ENCODE measurements at regions not wholly inside any gene's neighbourhood (a gene's known extent, or its start where the extent isn't known, plus 50 kb on each side); places are given as distances from the start of the nearest gene placed in this dataset.

DNA sequence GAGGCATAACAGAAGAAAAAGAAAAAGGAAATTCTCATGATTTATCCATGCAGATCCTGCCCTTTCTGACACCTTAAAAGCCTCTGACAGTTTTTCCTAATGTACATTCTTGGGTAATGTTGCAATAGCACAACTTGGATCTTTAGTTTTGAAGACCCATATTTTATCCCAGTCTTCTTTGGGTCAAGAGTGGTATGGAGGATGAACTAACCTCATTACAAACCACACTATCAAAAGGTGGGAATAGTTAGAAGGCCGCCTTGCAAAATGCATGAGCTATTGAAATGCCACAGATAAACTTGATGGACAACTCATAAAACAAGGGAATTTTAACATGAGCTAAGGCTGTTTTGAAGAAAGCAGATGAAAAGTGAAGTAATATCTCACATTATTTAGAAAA lies 1479.8 kb upstream of the ACVR2A start:
- Histone ChIP-seq H3K4me3 (ENCODE audit: control extremely low read depth in 1 of 5, extremely low read depth in 1 of 5, insufficient read depth in 1 of 5, low read depth in 2 of 5, low read length in 4 of 5) (no peak overlapping the region), H3K27ac (ENCODE audit: low read length in 2 of 2) (no peak overlapping the region), H3K27me3 (replicated peaks in 1 of 4; ENCODE audit: control extremely low read depth in 1 of 4, control insufficient read depth in 3 of 4, insufficient read depth in 4 of 4, low read length in 3 of 4) (no peaks in the 10 kb centered on the region), H3K36me3 (replicated peaks in 1 of 2; ENCODE audit: control extremely low read depth in 1 of 2, control insufficient read depth in 1 of 2, extremely low read depth in 1 of 2, insufficient read depth in 2 of 2, low read length in 1 of 2) (no peaks in the 10 kb centered on the region), H3K79me2 (ENCODE audit: control insufficient read depth, insufficient read depth, low read length) (no peaks in the 10 kb centered on the region), H3K4me2 (replicated peaks; ENCODE audit: low read depth, low read length, poor library complexity, severe bottlenecking) (no peak overlapping the region), H3K4me1 (ENCODE audit: control insufficient read depth in 2 of 2, insufficient read depth in 2 of 2, low read length in 2 of 2) (no peaks in the 10 kb centered on the region), H3K9me3 (ENCODE audit: control extremely low read depth in 1 of 3, control insufficient read depth in 2 of 3, insufficient read depth in 1 of 3, low read length in 2 of 3) (no peaks in the 10 kb centered on the region), H2AFZ (ENCODE audit: insufficient read depth, low read depth, low read length, poor library complexity, severe bottlenecking) (no peak overlapping the region), H3K9ac (ENCODE audit: low read length) (no peak overlapping the region), H4K20me1 (ENCODE audit: control insufficient read depth, insufficient read depth, low read length, poor library complexity, severe bottlenecking) (no peaks in the 10 kb centered on the region)
- H3K4me1 Mint-ChIP-seq, result no peaks in the 10 kb centered on the region
- H3K27me3 Mint-ChIP-seq, result no peaks in the 10 kb centered on the region
- WGBS (ENCODE audit: insufficient coverage), result no CpG with 5 or more reads among the region's 1 CpG
- TF ChIP-seq EZH2 (IDR thresholded peaks at IDR 0.05; ENCODE audit: borderline replicate concordance, insufficient read depth, low read depth, low read length, poor library complexity, severe bottlenecking), result no peak
- TF ChIP-seq, protein P1, sequence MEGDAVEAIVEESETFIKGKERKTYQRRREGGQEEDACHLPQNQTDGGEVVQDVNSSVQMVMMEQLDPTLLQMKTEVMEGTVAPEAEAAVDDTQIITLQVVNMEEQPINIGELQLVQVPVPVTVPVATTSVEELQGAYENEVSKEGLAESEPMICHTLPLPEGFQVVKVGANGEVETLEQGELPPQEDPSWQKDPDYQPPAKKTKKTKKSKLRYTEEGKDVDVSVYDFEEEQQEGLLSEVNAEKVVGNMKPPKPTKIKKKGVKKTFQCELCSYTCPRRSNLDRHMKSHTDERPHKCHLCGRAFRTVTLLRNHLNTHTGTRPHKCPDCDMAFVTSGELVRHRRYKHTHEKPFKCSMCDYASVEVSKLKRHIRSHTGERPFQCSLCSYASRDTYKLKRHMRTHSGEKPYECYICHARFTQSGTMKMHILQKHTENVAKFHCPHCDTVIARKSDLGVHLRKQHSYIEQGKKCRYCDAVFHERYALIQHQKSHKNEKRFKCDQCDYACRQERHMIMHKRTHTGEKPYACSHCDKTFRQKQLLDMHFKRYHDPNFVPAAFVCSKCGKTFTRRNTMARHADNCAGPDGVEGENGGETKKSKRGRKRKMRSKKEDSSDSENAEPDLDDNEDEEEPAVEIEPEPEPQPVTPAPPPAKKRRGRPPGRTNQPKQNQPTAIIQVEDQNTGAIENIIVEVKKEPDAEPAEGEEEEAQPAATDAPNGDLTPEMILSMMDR (IDR thresholded peaks at IDR 0.05), result no peak
- DNase-seq, result no peak
- intact Hi-C loops (cut with micrococcal nuclease), result no loop called here
- POLR2A ChIA-PET, result no interaction called here
- CTCF ChIA-PET, result no interaction called here
- ATAC-seq (ENCODE audit: low read depth), result no peak
- no peaks in the 10 kb centered on the region for H3K9me3 Mint-ChIP-seq (ENCODE audit: insufficient read depth)
- no peak overlapping the region for H3K27ac Mint-ChIP-seq
- H3K4me3 Mint-ChIP-seq, result no peak overlapping the region

DNA sequence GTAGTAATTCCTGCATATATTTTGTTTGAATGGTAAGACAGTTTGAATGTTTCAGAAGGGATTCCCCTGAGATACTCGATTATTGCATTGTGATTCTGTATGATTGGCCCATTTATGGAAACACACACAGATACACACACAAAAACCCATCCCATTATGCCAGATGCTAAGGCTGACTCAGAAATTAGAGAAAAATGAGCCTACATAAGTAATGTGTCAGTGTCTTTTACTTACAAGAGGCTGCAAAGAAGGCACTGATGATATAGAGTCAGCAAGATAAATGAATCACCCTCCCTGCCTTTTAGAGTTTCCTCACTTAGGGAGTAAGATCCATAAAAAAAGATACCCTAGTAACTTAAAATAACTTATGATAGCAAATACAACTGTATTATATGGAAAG lies 1481.1 kb upstream of the ACVR2A start:
- H3K36me3 ChIP-seq (replicated peaks in 1 of 2; ENCODE audit: control extremely low read depth in 1 of 2, control insufficient read depth in 1 of 2, extremely low read depth in 1 of 2, insufficient read depth in 2 of 2, low read length in 1 of 2), result no peaks in the 10 kb centered on the region
- H3K27me3 ChIP-seq (replicated peaks in 1 of 4; ENCODE audit: control extremely low read depth in 1 of 4, control insufficient read depth in 3 of 4, insufficient read depth in 4 of 4, low read length in 3 of 4), result no peaks in the 10 kb centered on the region
- no CpG with 5 or more reads among the region's 1 CpG for WGBS (ENCODE audit: insufficient coverage)
- H3K9ac ChIP-seq (ENCODE audit: low read length), result no peak overlapping the region
- ATAC-seq (ENCODE audit: low read depth) (no peak), DNase-seq (no peak)
- H3K27ac Mint-ChIP-seq, result no peak overlapping the region
- H3K9me3 Mint-ChIP-seq (ENCODE audit: insufficient read depth), result peaks cover 1% of the 10 kb centered on the region
- no peak overlapping the region for H2AFZ ChIP-seq (ENCODE audit: insufficient read depth, low read depth, low read length, poor library complexity, severe bottlenecking)
- intact Hi-C loops (cut with micrococcal nuclease), result no loop called here
- H3K27ac ChIP-seq (ENCODE audit: low read length in 2 of 2), result no peak overlapping the region
- H3K27me3 Mint-ChIP-seq, result no peaks in the 10 kb centered on the region
- no peaks in the 10 kb centered on the region for H3K79me2 ChIP-seq (ENCODE audit: control insufficient read depth, insufficient read depth, low read length)
- H3K4me1 Mint-ChIP-seq, result no peaks in the 10 kb centered on the region
- no peaks in the 10 kb centered on the region for H4K20me1 ChIP-seq (ENCODE audit: control insufficient read depth, insufficient read depth, low read length, poor library complexity, severe bottlenecking)
- no peak overlapping the region for H3K4me3 ChIP-seq (ENCODE audit: control extremely low read depth in 1 of 5, extremely low read depth in 1 of 5, insufficient read depth in 1 of 5, low read depth in 2 of 5, low read length in 4 of 5)
- POLR2A ChIA-PET, result no interaction called here
- no peak overlapping the region for H3K4me3 Mint-ChIP-seq
- CTCF ChIA-PET, result no interaction called here
- no peak for TF ChIP-seq EZH2 (IDR thresholded peaks at IDR 0.05; ENCODE audit: borderline replicate concordance, insufficient read depth, low read depth, low read length, poor library complexity, severe bottlenecking)
- TF ChIP-seq, protein P1 (IDR thresholded peaks at IDR 0.05), result no peak
- H3K4me1 ChIP-seq (ENCODE audit: control insufficient read depth in 2 of 2, insufficient read depth in 2 of 2, low read length in 2 of 2), result no peaks in the 10 kb centered on the region
- no peaks in the 10 kb centered on the region for H3K9me3 ChIP-seq (ENCODE audit: control extremely low read depth in 1 of 3, control insufficient read depth in 2 of 3, insufficient read depth in 1 of 3, low read length in 2 of 3)
- H3K4me2 ChIP-seq (replicated peaks; ENCODE audit: low read depth, low read length, poor library complexity, severe bottlenecking), result no peak overlapping the region
